Stimulated activated naive CD4-positive, alpha-beta T cell treated with Interleukin-2 at 50 U/mL for 16 hours (primary cell): ENCODE measurements at regions not wholly inside any gene's neighbourhood (a gene's known extent, or its start where the extent isn't known, plus 50 kb on each side); places are given as distances from the start of the nearest gene placed in this dataset.
A peak's percentile ranks its signal among the peaks of the same experiment; 100 is the strongest.

Source experiments
- DNase-seq: peaks from one replicate; lab custom pipeline; 2025; lab: John Stamatoyannopoulos, UW

DNA sequence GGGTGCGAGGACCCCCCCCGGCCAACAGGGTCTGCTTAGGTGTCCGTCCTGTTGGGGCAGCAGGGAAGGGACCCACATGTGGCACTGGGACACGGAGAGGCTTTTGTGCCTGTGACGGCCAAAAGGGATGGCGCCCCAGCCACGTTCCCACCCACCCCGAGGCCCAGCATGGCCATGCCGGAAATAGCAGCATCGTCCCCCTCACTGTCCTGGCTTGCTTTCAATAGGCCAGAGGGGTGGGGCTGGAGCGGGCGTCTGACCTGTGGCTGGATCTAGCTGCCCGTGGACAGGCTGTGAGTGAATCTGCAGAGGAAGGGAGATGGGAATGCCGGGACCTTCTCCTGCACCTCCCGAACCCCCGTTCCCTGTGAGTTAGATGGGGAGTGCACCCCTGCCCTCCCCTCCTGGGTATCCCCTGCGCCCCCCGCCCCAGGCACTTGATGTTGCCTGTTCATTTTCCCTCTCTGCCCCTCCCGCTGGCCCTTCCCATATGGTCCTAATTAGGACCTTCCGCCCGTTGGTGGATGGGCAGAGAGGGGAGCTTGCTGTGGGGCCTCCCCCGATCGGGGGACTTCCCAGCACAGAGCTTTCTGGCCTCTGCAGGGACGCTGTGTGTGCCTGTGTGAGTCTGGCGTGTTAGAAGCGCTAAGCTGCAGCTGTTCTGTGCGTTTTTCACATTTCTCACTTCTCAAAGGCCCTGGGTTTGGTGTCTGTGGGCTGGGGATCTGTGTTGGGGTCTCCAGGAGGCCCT is 292.8 kb downstream of the SEC14L1 start:
- no peak for DNase-seq

DNA sequence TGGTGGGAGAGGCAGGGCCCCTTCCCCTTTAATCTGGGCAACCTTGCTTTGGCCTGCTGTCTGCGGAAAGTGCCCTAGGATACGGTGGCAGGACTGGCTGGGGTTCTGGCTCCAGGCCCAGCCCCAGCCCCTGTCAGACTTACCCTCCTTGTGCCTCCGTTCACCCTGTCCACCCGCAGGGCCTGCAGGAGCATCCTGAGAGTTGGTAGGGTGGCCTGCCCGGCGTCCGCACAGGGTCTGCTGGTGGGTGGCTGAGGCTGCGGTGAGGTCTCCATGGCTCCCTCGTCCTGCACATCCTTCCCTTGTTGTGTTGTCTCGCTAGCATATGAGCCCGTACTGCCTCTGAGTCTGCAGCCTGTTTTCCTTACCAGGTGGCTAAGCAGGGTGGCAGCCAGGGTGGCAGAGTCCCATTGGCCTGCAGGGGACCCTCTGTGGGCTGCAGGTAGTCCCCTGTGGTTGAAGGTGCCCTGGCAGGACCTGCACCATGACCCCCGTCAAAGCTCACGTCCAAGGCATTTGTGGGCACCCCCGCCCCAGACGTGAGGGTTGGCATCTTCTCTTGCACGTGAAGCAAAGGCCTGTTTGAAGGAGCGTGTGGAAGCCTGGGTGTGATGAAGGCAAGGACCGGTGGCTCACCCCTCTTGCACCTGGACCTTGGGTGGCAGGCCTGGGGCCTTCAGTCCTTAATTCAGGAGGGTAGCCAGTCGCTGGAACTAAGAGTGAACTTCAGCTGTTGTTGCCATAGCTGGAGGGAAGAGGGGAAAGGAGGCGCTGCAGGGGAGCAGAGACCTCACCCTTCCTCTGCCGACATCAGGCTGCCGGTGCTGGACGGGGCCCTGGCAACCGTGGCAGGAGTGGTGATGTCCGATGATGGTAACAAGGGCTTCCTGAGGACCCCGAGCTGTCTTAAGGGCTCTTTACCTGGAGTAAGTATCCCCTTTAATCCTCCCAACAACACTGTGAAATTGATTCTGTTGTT is 293.7 kb downstream of the SEC14L1 start:
- DNase-seq, result no peak

DNA sequence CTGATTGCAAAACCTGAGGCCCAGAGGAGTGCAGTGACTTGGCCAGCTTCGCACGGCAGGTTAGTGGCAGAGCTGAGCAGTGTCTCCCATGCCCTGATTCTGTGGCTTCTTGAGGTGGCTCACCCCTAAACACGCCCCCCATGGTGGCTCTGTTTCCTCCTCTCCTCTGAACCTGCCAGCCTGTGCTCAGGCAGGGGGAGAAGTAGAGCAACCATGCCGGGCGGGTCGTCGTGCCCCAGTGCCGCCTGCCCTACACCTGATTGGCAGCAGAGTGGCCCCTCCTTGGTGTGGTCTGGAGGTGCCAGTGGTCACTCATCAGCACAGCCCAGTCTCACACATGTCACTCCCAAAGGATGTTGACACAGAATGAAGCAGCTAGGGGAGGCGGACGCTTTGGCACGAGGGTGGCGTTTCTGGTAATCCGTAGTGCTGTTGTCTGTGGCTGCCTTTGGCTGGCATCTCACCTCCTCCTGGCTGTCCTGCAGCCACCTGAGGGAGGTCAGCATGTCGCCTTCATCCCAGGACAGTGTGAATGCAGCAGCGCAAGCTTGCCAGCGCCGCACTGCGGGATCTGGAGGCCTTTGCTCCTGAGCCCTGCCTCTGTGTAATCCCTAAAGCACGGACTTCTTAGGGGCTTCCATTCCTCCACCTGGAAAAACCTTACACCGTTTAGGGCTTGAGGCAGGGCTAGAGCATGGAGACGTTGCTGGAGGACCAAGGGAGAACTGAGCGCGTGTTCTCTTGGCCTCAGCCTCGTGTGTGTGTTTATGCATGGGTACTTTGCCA is 294.7 kb downstream of the SEC14L1 start:
- DNase-seq, result no peak

DNA sequence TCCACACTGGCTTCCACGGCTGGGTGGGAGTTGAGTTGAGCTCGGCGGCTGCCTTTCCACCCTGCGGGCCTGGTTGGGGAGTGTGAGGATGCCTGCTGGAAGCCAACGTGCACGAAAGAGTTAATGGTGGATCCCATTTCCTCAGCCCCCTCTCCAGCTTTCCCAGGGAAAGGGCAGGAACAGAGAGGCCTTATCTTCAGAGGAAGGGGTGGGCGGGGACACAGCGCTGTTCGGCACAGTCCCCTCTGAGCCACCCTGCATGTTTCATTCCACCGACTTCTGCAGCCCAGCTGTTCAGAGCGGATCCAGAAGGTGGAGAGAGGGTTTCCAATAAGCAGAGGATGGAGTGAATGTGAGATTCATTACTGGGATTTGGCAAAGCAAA is 295.3 kb downstream of the SEC14L1 start:
- DNase-seq, result no peak

DNA sequence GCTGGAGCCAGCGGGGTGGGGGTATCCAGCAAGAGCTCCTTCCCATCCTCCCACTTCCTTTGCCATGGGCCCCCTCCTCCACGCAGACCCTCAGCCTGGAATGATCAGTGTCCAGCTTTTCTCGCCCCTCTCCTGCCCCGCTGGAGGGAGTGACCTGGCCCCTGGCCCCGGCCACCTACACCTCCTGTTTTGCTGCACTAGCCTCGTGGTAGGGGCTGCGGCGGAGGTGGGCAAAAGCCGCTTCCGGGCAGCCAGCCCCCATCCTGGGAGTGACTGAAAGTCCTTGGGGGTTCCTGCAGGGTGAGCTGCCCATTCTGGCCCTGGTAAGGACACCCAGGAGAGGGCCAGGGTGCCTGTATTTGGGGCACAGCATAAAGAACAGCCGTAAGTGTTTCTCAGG is 295.7 kb downstream of the SEC14L1 start:
- no peak for DNase-seq

DNA sequence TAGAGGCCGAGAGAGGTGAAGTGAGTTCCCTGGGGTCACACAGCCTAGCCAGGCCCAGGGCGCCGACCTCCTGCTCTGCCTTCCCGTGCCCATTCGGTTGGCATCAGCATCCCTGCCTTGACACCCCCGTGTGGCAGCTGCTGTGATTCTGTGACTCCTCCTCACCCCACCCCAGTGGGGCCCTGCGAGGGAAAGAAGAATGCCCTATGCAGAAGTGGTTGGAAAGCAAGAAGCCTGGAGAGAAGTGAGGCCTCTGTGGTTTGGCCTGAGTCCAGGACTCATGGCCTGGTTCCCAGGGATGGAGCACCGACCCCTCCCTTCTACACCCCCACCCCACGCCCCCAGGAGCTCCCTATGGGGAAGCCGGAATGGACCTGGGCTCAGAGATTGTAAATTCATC is 296.2 kb downstream of the SEC14L1 start:
- no peak for DNase-seq

DNA sequence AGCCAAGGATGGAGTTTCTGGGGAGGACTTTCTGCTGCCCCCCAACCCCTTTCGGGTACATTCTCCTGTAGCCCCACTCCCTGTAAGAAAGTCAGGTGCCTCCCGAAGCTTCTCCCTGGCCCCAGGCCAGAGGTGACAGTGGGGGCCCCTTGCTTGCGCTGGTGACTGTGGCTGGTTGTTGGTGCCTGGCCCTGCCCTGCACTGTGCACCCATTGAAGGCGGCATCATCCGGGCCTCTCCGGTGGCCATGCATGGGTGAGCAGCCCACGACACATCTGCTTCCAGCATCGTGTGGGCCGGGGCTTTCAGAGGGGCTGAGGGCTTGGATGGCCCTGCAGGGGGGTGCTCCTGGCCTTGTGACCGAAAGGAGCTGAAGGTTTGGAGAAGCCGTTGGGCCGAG is 297.0 kb downstream of the SEC14L1 start:
- DNase-seq, result no peak

DNA sequence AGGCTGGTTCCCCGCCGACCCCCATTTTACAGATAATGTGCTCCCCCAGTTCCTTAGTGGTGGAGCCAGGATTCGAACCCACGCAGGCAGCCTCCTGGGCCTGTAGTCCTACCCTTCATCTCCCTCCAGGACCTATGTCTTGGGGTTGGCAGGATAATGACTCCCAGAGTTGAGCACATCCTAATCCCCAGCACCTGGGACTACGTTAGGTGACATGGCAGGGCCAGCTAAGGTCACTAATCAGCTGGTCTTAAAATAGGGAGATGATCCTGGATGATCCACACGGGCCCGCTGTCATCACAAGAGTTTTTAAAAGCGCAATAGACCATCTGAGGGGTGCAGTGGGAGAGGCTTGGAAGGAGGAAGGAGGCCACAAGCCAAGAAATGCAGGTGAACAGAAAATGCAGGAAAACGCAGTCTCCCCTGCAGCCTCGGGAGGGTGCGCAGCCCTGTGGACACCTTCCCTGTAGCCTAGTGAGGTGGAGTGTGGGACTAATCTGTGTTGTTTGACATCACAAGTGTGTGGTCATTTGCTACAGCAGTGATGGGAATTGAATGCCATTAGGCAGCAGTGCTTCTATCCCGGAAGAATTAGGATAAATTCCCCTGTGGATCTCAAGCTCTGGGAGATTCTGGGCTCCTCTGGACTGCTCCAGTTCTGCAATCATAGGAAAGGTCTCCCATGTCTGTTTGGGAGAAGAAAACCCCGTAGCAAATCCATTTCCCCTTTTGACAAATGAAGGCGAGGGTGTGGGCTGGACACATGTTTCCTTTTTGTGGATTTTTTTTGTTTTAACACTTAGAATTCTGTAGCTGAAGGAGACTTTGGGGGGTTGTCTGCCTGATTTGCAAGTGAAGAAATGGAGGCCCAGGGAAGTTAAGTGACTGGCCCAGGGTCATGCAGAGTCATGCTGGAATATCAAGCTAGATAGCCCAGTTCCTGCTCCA is 297.7 kb downstream of the SEC14L1 start:
- DNase-seq, result no peak

DNA sequence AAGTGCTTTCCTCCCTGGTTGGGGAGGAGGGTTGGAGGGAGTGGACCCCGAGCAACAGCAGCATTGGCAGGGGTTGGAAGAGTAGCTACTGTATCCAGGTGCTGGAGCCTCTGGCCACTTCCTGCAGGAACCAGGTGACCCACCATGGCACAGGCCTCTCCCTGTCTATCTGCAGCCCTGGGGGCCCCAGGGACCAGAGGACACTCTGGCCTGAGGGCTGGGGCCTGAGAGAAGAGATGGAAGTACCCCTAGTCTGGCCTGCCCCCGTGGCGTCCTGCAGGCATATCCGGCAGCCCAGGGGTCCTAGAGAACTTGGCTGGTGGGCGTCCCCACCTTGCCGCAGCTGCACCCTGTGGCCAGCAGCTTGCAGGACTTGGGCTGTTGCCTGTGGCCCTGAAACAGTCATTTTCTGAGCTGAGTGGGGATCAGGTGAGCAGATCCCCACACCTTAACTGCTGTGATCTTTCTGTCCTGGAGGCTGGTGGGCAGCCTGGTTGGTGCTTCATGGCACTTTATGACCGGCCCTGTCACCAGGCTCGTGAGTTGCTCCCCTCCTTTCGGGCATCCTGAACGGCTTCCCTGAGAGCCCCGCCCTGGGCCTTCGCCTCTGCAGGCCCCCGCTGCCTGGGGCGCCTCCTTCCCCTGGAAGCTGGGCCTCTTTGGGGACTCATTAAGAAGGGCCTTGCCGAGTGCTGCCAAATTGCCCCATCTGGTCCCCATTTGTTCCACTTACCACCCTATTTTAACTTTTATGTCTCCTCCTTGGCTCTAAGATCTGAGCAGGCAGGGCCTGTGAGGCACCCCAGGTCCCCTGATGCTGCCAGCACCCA is 298.6 kb downstream of the SEC14L1 start:
- no peak for DNase-seq

DNA sequence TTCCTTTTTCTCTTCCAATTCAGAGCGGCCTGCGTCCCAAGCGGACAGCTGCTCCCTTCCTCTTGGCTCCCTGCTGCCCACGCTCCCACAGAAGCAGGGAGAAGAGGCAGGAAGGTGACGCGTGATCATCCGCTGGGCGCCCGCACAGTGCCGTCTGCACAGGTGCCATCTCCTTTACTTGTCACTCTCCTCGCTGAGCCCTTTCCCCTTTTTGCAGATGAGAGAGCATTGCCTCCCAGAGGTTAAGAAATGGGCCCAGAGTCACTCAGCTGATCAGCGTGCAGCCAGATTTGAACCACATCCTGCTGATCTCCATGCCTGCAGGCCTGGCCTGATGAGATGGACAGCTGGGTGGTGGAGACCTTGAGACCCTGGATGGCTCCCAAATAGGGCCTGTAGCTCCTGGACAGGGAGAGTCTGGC is 299.8 kb downstream of the SEC14L1 start:
- no peak for DNase-seq

DNA sequence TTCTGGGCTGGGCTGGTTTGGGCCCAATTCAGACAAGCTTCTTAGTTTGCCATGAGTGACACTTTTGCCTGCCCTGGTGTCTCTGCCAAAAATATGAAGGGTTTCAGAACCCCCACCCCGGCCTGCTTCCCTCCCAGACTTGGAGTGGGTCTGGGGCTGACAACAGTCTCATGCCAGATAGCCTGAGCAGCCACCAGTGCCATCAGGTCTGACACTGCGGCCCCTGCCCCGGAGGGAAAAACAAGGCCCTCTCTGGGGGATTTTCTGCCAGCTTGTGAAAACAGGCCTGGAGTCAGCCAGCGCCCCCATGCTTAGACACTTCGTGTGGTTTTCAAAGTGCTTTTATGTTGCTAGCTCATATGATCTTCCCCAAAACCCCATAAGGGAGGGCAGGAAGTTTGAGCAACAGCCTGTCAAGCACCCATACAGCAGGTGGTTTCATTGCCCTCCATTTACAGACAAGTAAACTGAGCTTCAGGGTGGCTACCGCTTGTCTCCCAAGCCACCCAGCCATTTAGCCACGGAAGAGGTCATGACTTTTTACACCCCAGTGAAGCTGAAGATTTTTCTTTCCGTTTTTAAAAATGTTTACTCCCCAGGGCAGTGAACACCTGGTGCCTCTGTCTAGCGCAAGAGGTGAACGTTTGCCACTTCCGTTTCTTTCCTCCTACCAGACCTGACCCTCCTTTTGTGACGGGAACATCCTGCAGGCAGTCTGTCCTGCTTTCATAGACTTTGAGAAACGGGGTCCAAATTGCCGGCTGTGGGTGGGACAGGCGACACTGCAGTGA is 300.6 kb downstream of the SEC14L1 start:
- DNase-seq, result peak; percentile 75

DNA sequence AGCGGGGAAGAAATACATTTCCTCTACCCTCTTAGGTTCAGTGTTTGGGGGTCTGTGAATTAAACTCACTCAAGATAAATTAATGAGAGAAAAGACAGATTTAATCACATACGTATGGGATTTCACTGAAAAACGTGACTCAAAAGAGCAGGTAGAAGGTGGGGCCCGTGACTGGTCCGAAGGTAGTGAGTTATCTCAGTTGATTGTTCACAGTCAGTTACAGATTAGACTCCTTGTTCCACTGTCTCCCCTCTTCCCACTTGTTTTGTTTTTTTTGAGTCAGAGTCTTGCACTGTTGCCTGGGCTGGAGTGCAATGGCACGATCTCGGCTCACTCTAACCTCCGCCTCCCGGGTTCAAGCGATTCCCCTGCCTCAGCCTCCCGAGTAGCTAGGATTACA is 301.2 kb downstream of the SEC14L1 start:
- DNase-seq, result peak; percentile 64

DNA sequence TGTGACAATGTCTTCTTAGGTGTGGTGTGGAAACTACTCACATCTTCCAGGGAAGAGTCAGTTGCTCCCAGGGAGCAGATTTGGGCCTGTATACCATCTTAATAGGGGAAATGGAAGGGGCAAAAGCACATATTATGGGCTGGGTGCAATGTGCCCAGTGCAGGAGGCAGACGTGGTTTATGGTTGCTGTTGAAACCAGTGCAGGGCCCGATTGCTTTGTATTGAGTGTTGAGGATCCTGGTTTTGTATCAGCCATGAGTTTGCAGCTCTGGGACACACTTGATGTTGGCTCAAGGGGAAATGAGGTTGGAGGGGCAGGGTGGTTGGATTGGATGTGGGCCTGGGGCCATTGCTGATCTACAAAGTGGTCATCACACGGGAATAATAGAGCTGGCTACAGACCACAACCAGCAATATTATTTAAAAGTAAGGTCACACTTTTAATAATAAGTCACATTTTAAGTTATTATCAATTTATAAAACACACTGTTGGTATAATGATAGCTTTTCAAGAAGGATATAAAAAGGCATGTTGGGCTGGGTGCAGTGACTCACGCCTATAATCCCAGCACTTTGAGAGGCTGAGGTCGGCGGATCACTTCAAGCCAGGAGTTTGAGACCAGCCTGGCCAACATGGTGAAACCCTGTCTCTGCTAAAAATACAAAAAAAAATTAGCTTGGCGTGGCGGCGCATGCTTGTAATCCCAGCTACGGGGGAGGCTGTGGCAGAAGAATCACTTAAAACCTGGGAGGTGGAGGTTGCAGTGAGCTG is 302.4 kb downstream of the SEC14L1 start:
- DNase-seq, result no peak

DNA sequence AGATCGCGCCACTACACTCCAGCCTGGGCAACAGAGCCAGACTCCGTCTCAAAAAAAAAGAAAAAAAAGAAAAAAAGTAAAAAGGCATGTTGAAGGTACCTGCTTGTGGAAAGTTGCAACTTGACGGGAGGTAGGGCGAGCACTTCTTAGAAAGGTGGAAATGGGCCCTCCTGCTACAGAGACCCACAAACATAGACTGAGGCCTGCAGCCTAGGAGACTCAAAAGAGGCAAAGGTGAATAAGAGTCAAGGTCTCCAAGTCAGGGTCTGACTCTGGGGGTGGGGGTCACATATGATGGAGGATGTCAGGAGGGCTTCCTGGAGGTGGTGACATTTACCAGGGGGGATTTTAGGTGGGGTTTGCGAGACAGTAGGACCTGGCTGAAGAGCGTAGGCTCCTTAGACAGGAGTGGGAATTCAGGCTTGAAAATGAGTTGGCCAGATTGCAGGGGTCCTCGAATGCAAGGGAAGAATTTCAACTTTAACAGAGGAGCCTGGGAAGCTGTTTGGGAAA is 303.0 kb downstream of the SEC14L1 start:
- no peak for DNase-seq

DNA sequence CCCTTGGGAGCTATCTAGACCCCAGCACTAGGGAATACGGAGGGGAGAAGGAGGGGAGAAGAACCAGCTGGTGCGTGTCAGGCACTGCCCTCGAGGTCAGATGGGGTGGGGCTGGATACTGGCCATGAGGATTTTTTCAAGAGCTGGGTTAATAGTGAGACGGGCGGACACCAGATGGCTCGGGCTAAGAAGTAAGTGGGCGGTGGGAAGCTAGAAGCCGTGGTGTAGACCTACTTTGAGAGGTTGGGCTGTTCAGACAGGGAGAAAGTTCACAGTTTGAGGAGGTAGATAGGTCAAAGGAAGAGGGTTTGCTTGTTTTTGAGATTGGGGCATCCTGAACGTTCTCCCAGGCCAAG is 303.8 kb downstream of the SEC14L1 start:
- peak; percentile 44 for DNase-seq

DNA sequence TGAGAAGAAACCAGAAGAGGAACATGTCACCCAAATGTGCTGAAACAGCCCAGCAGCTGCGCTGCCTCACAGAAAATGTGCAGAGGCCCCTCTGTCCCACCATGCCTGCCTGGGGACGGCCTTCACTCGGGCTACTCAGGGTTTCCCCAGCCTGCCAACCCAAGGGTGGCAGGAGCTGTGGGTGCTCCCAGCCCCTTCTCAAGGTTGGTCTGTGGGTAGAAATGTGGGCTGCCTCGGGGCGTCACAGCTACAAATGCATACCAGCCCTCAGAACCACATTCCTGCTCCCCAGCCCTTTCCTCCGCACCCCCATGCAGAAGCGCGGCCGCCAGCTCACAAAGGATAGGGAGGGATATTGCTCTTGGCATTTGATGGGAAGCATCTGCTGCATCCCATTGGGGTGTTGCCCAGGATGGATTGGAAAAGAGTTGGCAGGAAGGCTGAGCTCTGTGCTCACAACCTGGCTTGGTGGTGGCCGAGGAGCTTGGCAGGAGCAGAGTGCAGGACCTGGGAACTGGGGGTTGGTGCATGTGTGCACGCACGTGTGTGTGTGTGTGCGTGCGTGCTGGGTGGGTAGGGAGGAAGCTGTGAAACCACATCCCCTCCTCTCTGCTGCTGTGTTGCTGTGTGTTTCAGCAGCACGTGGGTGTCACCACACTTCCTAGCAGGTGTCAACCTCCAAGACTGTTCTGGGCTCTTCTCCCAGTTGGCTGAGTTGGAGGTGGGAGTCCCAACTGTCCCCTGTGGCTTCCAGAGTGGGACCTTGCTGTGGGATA is 304.4 kb downstream of the SEC14L1 start:
- peak; percentile 83 for DNase-seq

DNA sequence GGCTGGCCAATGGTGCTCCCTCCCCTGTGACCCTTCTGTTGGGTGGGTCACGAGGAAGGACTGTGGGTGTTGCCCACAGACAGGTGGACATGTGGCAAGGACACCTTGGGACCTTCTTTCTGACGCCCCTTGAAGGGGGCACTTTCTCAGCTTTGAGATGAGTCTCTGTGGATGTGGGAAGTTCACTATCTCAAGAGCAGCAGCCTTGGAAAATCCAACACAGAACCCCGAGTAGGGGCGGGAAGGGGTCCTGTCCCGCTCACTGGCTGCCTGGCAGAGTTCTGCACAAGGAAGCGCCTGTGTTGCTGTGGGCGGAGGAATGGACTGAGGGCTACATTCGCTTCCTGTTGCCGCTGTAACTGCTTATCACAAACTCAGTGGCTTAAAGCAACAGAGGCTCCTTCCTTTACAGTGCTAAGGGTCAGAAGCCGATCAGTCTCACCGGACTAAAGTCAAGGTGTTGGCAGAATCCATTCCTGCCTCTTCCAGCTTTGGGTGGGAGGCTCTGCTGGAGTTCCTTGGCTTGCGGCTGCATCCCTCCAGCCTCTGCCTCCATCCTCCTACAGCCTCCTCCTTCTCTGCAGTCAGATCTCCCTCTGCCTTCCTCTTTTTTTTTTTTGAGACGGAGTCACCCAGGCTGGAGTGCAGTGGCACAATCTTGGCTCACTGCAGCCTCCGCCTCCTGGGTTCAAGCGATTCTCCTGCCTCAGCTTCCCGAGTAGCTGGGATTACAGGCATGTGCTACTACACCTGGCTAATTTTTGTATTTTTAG is 305.2 kb downstream of the SEC14L1 start:
- peak; percentile 59 for DNase-seq
